ENCODE measurements at regions not wholly inside any gene's neighbourhood (a gene's known extent, or its start where the extent isn't known, plus 50 kb on each side); places are given as distances from the start of the nearest gene placed in this dataset.

DNA sequence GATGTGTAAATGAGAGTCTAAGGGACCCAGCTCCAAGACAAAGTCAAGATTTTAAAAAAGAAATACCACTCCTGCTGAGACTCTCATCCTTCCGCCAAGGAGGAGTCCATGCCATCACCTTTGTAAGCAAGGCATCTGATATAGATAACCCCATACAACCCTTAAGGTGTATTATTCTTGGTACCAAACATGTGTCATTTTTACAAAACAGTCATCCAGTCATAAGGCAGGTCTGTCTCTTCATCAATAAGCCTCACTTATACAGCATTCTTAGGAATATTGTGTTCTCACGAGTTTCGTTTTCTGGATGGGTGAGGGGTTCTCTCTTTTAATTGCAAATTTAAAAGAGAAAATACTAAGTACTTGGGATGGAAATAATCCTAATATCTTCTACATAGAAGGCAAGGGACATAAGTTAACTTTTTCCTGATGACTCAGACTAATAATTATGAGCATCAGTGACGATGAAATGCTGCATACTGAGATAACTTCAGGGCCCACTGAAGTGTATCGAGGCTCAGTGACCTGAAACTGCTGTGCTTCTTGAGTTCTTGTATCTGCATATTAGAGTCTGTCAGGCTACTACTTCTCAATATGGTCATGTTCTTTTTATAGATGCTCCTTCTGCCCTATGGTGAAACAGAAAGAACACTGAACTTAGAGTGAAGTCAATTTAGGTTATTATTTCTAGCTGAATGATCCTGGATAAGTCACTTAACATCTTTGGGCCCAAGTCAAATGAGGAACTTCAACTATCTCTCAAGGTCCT, 166.6 kb downstream of the KLF12 start:
- DNase-seq (ENCODE audit: low read depth in 2 of 2): no peak

DNA sequence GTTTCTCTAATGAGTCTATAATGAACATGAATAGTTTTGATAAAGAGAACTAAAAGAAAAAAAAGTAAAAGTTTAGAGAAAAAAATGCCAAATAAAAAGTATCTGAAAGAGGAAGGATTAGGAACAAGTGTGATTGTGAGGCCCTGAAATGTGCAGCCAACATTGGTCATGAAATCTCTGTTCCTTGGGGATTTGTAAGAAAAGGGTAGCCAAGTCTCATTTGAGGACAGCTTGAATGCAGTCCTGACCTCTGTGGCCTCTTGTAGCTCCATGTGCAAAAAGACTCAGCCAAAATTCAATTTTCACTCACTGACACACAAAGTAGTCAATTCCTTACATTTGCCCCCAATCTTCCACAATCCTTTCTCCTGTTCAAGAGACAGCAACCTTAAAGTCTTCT, 167.9 kb downstream of the KLF12 start:
- DNase-seq (ENCODE audit: low read depth in 2 of 2): no peak

- DNase-seq (ENCODE audit: low read depth in 2 of 2): no peak
Observed at GRCh38 chr13:73962284-73962683, 171.9 kb downstream of the KLF12 start.

DNA sequence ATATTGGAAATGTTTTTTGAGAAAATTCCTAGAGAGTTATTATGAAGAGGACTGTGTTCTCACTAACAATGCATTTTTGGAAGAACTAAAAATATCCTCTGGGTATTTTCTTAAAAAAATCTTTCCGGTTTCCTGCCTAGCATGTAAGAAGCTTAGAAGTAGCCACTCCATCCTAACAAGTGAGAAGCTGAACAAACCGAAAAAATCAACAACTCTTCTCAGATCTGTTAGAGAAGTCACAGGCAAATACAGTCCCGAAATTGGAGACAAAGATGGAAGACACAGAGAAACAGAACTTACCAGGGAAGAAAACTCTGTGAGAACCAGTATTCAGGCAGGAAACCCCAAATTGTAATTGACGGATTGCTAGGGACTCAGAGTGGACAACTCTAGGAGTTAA, 173.0 kb downstream of the KLF12 start:
- no peak for DNase-seq (ENCODE audit: low read depth in 2 of 2)

GRCh38 chr13:73960474-73960873, 173.7 kb downstream of the KLF12 start:
- DNase-seq (ENCODE audit: low read depth in 2 of 2): no peak

- no peak for DNase-seq (ENCODE audit: low read depth in 2 of 2)
Observed at GRCh38 chr13:73958657-73959397, 175.4 kb downstream of the KLF12 start.

DNA sequence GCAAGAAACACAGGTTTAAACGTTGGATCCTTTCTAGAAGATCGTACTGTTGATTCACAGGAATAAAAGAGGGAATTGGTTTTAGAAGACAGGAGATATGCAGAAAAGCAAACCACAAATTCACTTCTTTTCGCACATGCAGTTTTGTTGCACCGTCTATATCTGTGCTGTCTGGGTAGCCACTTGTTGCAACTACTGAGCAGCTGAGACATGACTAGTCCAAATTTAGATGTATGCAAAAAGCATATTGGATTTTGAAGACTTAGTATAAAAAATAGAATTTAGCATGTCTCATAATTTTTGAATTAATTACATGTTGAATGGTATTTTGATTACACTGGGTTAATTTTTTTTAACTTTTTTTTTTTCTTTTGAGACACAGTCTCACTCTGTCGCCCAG, 176.3 kb downstream of the KLF12 start:
- DNase-seq (ENCODE audit: low read depth in 2 of 2): no peak

GRCh38 chr13:73956795-73957408, 177.3 kb downstream of the KLF12 start:
- DNase-seq (ENCODE audit: low read depth in 2 of 2): no peak

GRCh38 chr13:73955977-73956500, 178.2 kb downstream of the KLF12 start:
- no peak for DNase-seq (ENCODE audit: low read depth in 2 of 2)

- no peak for DNase-seq (ENCODE audit: low read depth in 2 of 2)
Observed at GRCh38 chr13:73954808-73955207, 179.4 kb downstream of the KLF12 start.

- no peak for DNase-seq (ENCODE audit: low read depth in 2 of 2)
Observed at GRCh38 chr13:73952648-73953047, 181.6 kb downstream of the KLF12 start.

DNA sequence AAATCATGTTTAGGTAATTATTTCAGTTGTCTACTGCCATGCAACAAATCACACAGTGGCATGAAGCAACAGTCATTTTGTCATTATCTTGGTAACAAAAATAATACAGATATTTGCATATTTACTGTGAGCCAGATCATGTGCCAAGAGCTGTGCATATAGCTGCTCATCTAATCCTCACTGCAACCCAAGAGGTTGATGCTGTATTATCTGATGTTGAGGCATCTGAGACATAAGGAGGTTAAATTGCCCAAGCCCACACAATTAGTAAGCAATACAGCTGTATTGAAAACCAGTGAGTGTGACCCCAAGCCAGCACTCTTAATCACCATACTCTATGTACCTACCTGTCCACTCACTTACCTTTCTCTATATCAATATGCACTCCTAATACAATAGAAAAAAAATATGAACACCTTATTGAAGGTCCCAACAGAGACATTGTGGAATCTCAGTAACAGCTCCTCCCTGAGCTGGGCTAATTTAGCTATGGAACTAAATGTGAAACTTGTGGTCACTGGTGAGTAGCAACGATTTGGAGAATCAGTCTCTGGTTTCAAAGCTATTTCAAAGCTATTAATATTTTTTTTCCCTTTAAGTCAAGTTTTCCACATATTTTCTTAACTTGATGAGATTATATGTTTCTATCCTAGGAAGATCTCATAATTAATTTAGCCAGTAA, 185.2 kb downstream of the KLF12 start:
- DNase-seq (ENCODE audit: low read depth in 2 of 2): no peak

GRCh38 chr13:73945871-73946270, 188.3 kb downstream of the KLF12 start:
- DNase-seq (ENCODE audit: low read depth in 2 of 2): no peak

DNA sequence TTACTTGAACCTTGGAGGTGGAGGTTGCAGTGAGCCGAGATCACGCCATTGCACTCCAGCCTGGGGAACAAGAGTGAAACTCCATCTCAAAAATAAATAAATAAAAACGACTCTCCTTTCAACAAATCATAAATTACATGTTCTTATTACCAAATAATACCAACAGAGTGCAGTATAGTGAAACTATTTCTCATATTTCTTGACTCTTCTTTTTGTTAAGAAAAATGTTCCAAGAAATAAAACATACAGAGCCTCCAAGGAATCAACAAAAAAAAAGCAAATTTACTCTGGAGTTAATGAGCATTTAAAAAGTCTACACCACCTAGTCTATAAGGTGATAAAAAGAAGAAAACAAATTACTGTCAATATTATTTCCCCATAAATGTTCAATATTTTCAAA, 188.8 kb downstream of the KLF12 start:
- no peak for DNase-seq (ENCODE audit: low read depth in 2 of 2)

GRCh38 chr13:73943965-73944233, 190.3 kb downstream of the KLF12 start:
- no peak for DNase-seq (ENCODE audit: low read depth in 2 of 2)

DNA sequence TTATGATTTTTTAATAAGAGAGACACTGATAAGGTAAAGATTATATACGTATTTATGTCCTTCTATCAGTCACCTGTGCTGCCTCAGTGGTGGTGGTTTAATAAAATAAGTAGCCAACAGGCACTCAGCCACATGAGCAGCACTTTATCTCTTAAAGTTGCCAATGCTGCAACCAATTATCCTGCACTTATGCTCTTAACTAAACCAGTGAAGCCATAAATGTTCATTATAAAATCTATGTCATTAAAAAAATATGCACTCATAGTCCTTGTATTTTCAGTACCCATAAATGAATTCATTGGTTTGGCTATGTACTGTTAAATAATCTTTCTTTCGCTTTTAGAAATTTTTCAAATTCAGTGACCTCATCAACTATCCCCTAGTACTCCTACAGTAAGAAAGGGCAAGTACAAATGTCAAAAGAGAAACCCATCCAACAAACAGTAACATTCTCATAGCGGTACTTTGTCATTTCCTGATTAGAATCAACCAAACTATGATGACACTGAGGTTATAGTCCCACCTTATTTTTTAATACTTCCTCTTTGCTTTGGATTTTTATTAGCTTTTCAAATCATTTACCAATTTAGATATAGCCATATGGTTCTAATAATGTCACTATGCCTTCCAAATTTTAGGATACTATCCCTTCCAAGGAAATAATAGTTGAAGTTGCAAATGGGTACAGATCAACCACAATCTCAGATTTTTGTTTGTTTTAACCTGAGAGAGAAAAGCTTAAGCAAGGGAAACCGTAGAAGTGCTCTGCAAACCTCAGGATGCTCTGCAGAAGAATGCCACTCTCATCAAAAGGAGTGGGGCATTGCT, 190.9 kb downstream of the KLF12 start:
- no peak for DNase-seq (ENCODE audit: low read depth in 2 of 2)

DNA sequence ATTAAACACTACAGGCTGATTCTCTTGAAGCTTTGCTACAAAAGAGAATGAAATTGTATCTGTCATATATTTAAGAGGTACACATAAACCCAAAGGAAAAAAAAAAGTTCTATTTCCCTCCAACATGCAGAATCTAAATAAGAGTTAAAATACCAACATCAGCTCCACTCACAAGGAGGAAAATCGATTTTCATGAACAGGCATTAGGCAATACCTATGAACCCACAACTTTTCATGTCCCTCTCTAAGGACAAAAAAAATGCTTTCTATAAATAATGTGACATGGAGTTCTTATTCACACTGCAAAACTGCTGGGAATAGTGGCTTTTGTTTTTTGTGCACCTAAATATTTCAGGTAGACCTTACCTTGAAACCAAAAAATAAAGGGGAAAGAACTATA, 192.5 kb downstream of the KLF12 start:
- DNase-seq (ENCODE audit: low read depth in 2 of 2): no peak

DNA sequence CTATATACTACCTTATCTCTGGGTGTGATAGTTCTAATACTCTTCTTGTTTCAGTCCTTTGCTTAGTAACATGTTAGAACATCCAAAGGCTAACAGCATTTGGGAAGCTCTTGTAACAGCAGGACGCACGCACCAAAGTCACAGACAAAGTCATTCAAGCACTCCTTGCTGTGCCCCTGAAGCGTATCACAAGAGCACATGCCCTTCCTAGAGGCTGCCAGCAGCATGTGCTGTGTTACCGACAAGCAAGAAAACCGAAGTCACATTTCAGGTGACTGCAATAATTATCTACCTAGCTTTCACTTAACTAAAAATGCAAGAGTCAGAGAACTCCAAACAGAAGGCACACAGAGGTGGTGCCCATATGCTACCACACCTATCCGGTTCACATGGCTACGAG, 194.1 kb downstream of the KLF12 start:
- no peak for DNase-seq (ENCODE audit: low read depth in 2 of 2)

DNA sequence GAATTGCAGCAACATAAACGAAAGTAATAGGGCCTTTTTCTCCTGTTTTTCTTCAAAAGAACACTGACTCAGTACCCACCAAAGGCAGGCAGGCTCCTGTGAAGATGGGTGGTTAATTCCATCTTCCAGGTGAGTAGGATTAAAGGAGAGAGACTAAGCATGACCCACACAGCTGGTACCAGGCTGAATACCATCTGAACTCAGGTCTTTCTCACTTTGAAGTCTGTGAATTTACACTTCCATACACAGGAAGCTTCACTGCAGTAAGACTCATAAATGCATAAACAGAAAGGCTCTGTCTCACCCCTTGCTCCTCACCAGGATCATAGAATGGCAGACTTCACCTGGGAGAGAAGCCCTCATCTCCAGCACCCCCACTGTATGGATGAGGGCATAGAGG, 194.6 kb downstream of the KLF12 start:
- no peak for DNase-seq (ENCODE audit: low read depth in 2 of 2)

DNA sequence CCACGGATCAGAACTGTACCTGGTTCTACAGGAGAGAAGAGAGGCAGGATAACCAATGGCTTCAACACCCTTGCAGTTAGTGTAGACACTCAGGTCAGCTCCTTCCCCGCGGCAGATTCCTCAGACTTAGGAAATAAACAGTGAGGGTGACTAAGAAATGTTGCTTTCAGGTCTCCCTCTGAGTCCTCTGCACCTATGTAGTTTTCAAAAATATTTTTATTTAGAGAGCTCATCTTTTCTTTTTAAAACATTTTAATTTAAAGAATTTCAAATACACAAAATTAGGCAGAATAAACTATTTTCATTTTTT, 195.2 kb downstream of the KLF12 start:
- DNase-seq (ENCODE audit: low read depth in 2 of 2): no peak

GRCh38 chr13:73938372-73939070, 195.7 kb downstream of the KLF12 start:
- no peak for DNase-seq (ENCODE audit: low read depth in 2 of 2)

Data from activated CD8-positive, alpha-beta memory T cell treated with anti-CD3 and anti-CD28 coated beads for 4 hours (primary cell).